Urothelium cell line (cell line): ENCODE measurements at regions not wholly inside any gene's neighbourhood (a gene's known extent, or its start where the extent isn't known, plus 50 kb on each side); places are given as distances from the start of the nearest gene placed in this dataset.

Source experiments
- DNase-seq: peaks from one replicate; pipeline ENCODE4 v3.0.0; 2011; ENCODE audit warnings: low spot score, mixed read lengths
- FAIRE-seq: peaks from 2 replicates; lab custom pipeline; 2011; peaks lifted over from hg19 to GRCh38; lab: Jason Lieb, UNC

- no peak for FAIRE-seq
Measured at GRCh38 chr5:67494186-67494855, 297.7 kb upstream of the CD180 start.

GRCh38 chr5:67493676-67494075, 297.1 kb upstream of the CD180 start:
- FAIRE-seq = no peak
- peak; percentile 21 for DNase-seq

More at GRCh38 chr5:67494186-67494855, 297.7 kb upstream of the CD180 start:
- no peak for DNase-seq

GRCh38 chr5:67490543-67491321, 294.1 kb upstream of the CD180 start:
- no peak for FAIRE-seq
- DNase-seq = no peak

- FAIRE-seq (no peak), DNase-seq (no peak)
Measured at GRCh38 chr5:67488885-67489284, 292.3 kb upstream of the CD180 start.

GRCh38 chr5:67487862-67488261, 291.3 kb upstream of the CD180 start:
- no peak for FAIRE-seq
- no peak for DNase-seq

- DNase-seq (no peak), FAIRE-seq (no peak)
Measured at GRCh38 chr5:67483453-67484030, 286.9 kb upstream of the CD180 start.

GRCh38 chr5:67481362-67481761, 284.8 kb upstream of the CD180 start:
- DNase-seq = no peak
- no peak for FAIRE-seq

GRCh38 chr5:67478337-67478736, 281.7 kb upstream of the CD180 start:
- FAIRE-seq (no peak), DNase-seq (no peak)

GRCh38 chr5:67476995-67477394, 280.4 kb upstream of the CD180 start:
- DNase-seq (no peak), FAIRE-seq (no peak)

- DNase-seq (no peak), FAIRE-seq (no peak)
Measured at GRCh38 chr5:67476531-67476930, 279.9 kb upstream of the CD180 start.

- DNase-seq (no peak), FAIRE-seq (no peak)
Measured at GRCh38 chr5:67475489-67475888, 278.9 kb upstream of the CD180 start.

- FAIRE-seq = no peak
- DNase-seq = no peak
Measured at GRCh38 chr5:67474597-67475238, 278.1 kb upstream of the CD180 start.

GRCh38 chr5:67467110-67467509, 270.5 kb upstream of the CD180 start:
- no peak for FAIRE-seq
- no peak for DNase-seq

GRCh38 chr5:67465537-67466207, 269.1 kb upstream of the CD180 start:
- DNase-seq = no peak
- no peak for FAIRE-seq

- DNase-seq (no peak), FAIRE-seq (no peak)
Measured at GRCh38 chr5:67462147-67462546, 265.5 kb upstream of the CD180 start.

- DNase-seq (no peak), FAIRE-seq (no peak)
Measured at GRCh38 chr5:67459253-67459652, 262.7 kb upstream of the CD180 start.

GRCh38 chr5:67455970-67456369, 259.4 kb upstream of the CD180 start:
- no peak for FAIRE-seq

GRCh38 chr5:67454957-67455561, 258.5 kb upstream of the CD180 start:
- no peak for DNase-seq
- no peak for FAIRE-seq

More at GRCh38 chr5:67455970-67456369, 259.4 kb upstream of the CD180 start:
- DNase-seq = no peak

- DNase-seq (no peak), FAIRE-seq (no peak)
Measured at GRCh38 chr5:67453111-67453905, 256.7 kb upstream of the CD180 start.
